Lower leg skin (tissue), 4 donors: ENCODE measurements at regions not wholly inside any gene's neighbourhood (a gene's known extent, or its start where the extent isn't known, plus 50 kb on each side); places are given as distances from the start of the nearest gene placed in this dataset.

ENCODE experiments used
- DNase-seq, 2 donors: peaks; one replicate each; pipeline ENCODE4 v3.0.0-alpha.2; 2019; ENCODE audit warnings: low spot score in 2 of 2
- H3K4me3 ChIP-seq: fragments of 200-600 bp; sonication (generic); 2 replicates; pipeline ENCODE4 v1.5.1; 2017; ENCODE audit warnings: mild to moderate bottlenecking, low read depth; ENCODE audit not compliant: poor library complexity, severe bottlenecking
- CTCF ChIP-seq, 3 donors: fragments of 450-650 bp; IDR thresholded peaks; one replicate each; pipeline ENCODE4 v1.5.1; 2016; ENCODE audit warnings: antibody characterized with exemption in 3 of 3, mild to moderate bottlenecking in 3 of 3, moderate library complexity in 2 of 3
- POLR2A ChIP-seq, 2 donors: fragments of 450-650 bp; IDR thresholded peaks; one replicate each; pipeline ENCODE4 v1.6.1; 2016 to 2017; ENCODE audit warnings: antibody characterized with exemption in 2 of 2, mild to moderate bottlenecking in 1 of 2, moderate library complexity in 1 of 2
- WGBS, 2 donors: methylation state at CpG; one replicate each; pipeline ENCODE4 v1.1.5; 2018; 5-methylcytosine and 5-hydroxymethylcytosine counted together
- intact Hi-C: fragments of 100-400 bp; cut with DNase I; formaldehyde crosslinking; loops from one replicate; pipeline ENCODE4 v1.15.0; 2023; ENCODE audit warnings: low total_unique reads

- no peak for DNase-seq
- no peak for TF ChIP-seq CTCF (IDR thresholded peaks at IDR 0.05)
- TF ChIP-seq POLR2A (IDR thresholded peaks at IDR 0.05) = no peak
- no peak overlapping the region for H3K4me3 ChIP-seq
- 52 to 73% methylated on average over 36 to 47 of the region's 47 CpGs for WGBS, 2 donors
- intact Hi-C loops = no loop called here
Observed at GRCh38 chr2:176490061-176490861, 221.0 kb downstream of the MTX2 start.

DNA sequence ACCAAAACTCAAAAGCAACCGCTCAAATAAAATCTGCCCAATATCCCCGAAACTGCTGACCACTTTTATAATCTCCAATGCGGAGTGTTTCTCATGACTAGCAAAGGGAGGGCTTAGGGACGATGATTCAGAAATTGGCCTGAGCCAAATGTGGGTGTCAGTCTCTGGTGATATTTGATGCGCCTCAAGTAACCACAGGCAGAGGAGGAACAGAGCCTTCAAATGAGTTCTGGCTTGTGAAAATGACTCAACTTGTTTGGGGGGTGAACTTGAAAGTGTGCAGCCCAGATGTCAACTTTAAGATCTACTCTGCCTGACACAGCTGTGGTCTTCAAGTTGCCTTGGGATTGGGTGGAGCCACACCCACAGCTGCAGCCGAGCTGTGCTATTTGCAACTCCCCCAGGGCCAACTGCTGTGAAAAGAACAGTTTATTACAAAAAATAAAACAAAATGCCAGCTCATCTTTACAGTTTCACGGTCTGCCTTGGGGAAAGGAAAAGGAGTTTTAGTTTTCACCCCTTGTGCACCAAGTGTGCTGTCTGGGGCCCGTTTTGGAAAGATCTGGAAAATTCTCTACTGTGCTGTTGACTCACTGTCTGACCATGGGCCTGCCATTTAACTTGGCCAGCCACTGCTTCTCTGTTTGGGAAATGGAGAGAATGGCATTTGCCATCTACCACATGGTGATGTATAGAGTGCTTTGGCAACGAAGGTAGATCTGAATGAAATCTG, 222.1 kb downstream of the MTX2 start:
- intact Hi-C loops = no loop called here
- H3K4me3 ChIP-seq = no peak overlapping the region
- peak; percentile 84 to 91 for DNase-seq
- no peak for TF ChIP-seq CTCF (IDR thresholded peaks at IDR 0.05)
- no peak for TF ChIP-seq POLR2A (IDR thresholded peaks at IDR 0.05)
- 17 to 19% methylated on average over 9 of the region's 9 CpGs for WGBS, 2 donors

GRCh38 chr2:176492583-176492982, 223.3 kb downstream of the MTX2 start:
- 29 to 38% methylated on average over 1 of the region's 1 CpG for whole genome bisulfite sequencing, 2 donors
- TF ChIP-seq CTCF (IDR thresholded peaks at IDR 0.05) (no peak), POLR2A (IDR thresholded peaks at IDR 0.05) (no peak)
- intact Hi-C loops = no loop called here
- no peak for DNase-seq
- H3K4me3 ChIP-seq = no peak overlapping the region

DNA sequence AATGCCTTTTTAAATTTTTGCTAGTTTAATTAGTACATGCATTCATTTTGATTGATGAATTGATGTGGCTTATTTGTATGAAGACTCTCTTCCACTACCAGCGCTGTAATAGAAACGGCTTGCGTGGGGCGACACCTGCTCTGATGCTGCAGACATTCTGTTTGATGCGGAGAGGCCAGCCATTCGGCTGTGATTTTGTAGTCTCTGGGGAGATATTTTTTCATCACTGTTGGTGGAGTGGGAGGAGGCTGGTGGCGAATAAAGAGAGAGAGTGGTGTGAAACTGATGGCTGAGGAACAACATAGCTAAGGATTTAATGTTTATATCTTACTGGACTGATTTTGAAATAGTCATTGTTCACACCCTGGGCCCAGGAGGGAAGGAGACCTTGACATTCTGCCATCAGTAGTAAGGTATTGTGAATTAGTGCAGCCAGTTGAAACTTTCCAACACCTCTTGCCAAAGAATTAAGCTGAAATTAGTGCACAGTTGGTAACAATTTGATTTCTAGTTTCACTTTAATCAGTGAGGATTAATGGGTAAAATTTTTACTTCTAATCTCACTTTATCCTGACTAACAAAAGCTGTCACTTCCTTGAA, 224.1 kb downstream of the MTX2 start:
- no peak overlapping the region for H3K4me3 ChIP-seq
- DNase-seq = no peak
- intact Hi-C loops = no loop called here
- WGBS, 2 donors = 53 to 57% methylated on average over 7 of the region's 7 CpGs
- TF ChIP-seq CTCF (IDR thresholded peaks at IDR 0.05) (no peak), POLR2A (IDR thresholded peaks at IDR 0.05) (no peak)

GRCh38 chr2:176493909-176494308, 224.7 kb downstream of the MTX2 start:
- no peak for TF ChIP-seq CTCF (IDR thresholded peaks at IDR 0.05)
- TF ChIP-seq POLR2A (IDR thresholded peaks at IDR 0.05) = no peak
- no peak overlapping the region for H3K4me3 ChIP-seq
- 69 to 80% methylated on average over 3 of the region's 3 CpGs for WGBS, 2 donors
- no peak for DNase-seq
- intact Hi-C loops = no loop called here
